ENCODE measurements at regions not wholly inside any gene's neighbourhood (a gene's known extent, or its start where the extent isn't known, plus 50 kb on each side); places are given as distances from the start of the nearest gene placed in this dataset.

- no peak for TF ChIP-seq SUZ12 (IDR thresholded peaks at IDR 0.05; ENCODE audit: extremely low read depth, insufficient read depth, insufficient read length)
- no peak for TF ChIP-seq YY1 (IDR thresholded peaks at IDR 0.05; ENCODE audit: insufficient read depth, insufficient read length)
Measured at GRCh38 chr5:130624805-130625204, 540.3 kb downstream of the HINT1 start.

Measured in NT2/D1 (cell line).